ENCODE measurements at regions not wholly inside any gene's neighbourhood (a gene's known extent, or its start where the extent isn't known, plus 50 kb on each side); places are given as distances from the start of the nearest gene placed in this dataset.

GRCh38 chr13:21319869-21320641 lies 139.0 kb downstream of the ZDHHC20 start:
- DNase-seq, result no peak

GRCh38 chr13:21320642-21321034 lies 138.5 kb downstream of the ZDHHC20 start:
- DNase-seq, result no peak

- DNase-seq, result no peak
These were observed 137.8 kb downstream of the ZDHHC20 start for GRCh38 chr13:21321269-21321668.

GRCh38 chr13:21322327-21322965 lies 136.7 kb downstream of the ZDHHC20 start:
- no peak for DNase-seq
